Endothelial cell of umbilical vein (primary cell): ENCODE measurements at regions not wholly inside any gene's neighbourhood (a gene's known extent, or its start where the extent isn't known, plus 50 kb on each side); places are given as distances from the start of the nearest gene placed in this dataset.

Experiments used
- BruUV-seq: library from RNA; stranded (reverse); fragments of 400-500 nt; replicated peaks from 2 replicates; lab custom pipeline; 2021; lab: Mats Ljungman, UMichigan
- CTCF ChIA-PET: fragments of 300-600, 350-600 bp; sonication (Branson Sonifier 250); formaldehyde crosslinking; loops from one replicate; lab custom pipeline; 2021; ENCODE audit warnings: antibody characterized with exemption, inconsistent platforms; lab: Charles Lee
- POLR2A ChIA-PET: fragments of 300-600, 350-600 bp; sonication (Branson Sonifier 250); formaldehyde crosslinking; loops from one replicate; lab custom pipeline; 2021; ENCODE audit warnings: antibody characterized with exemption, inconsistent platforms; lab: Charles Lee
- DNase-seq: peaks from one replicate; pipeline ENCODE4 v3.0.0-alpha.2; 2011; ENCODE audit warnings: low read depth, low spot score
- FAIRE-seq: peaks from 2 replicates; lab custom pipeline; 2011; peaks lifted over from hg19 to GRCh38; lab: Jason Lieb, UNC
- H2AFZ ChIP-seq: 2 replicates; pipeline ENCODE4 v1.6.0; 2012; ENCODE audit warnings: low read depth, low read length, control low read depth, inconsistent platforms
- H3K27ac ChIP-seq: 2 replicates; pipeline ENCODE4 v1.5.1; 2011; ENCODE audit warnings: low read depth, mild to moderate bottlenecking, control low read depth, low read length, moderate library complexity; ENCODE audit not compliant: insufficient read depth
- H3K27me3 ChIP-seq, 2 experiments: 2 replicates each; pipeline versions ENCODE4 v1.6.0 to v1.6.1; 2011; ENCODE audit warnings: low read length in 2 of 2, mixed read lengths in 1 of 2; ENCODE audit not compliant: control insufficient read depth in 2 of 2, insufficient read depth in 2 of 2
- H3K36me3 ChIP-seq, 2 experiments: 2 replicates in 1 of 2; 3 replicates in 1 of 2; pipeline ENCODE4 v1.5.1; 2011; ENCODE audit warnings: low read length in 2 of 2, mild to moderate bottlenecking in 1 of 2, moderate library complexity in 1 of 2; ENCODE audit not compliant: control insufficient read depth in 2 of 2, insufficient read depth in 2 of 2; ENCODE audit errors: extremely low read depth in 1 of 2
- H3K4me1 ChIP-seq: 3 replicates; pipeline ENCODE4 v1.5.1; 2011; ENCODE audit warnings: mild to moderate bottlenecking, low read length; ENCODE audit not compliant: control insufficient read depth, insufficient read depth; ENCODE audit errors: extremely low read depth
- H3K4me2 ChIP-seq: 2 replicates; pipeline ENCODE4 v1.6.1; 2011; ENCODE audit warnings: low read length, control low read depth, mixed read lengths; ENCODE audit not compliant: insufficient read depth
- H3K4me3 ChIP-seq, 3 experiments: fragments of 200-600 bp in 1 of 3; sonication (generic), shearing (Covaris generic) in 1 of 3; replicated peaks in 1 of 3; 2 replicates each; pipeline ENCODE4 v1.5.1; 2011 to 2016; ENCODE audit warnings: control low read depth in 3 of 3, low read length in 3 of 3, mild to moderate bottlenecking in 2 of 3, inconsistent platforms in 1 of 3, low read depth in 1 of 3, moderate library complexity in 1 of 3; ENCODE audit not compliant: insufficient read depth in 1 of 3
- H3K79me2 ChIP-seq: 2 replicates; pipeline ENCODE4 v1.6.0; 2012; ENCODE audit warnings: low read length, inconsistent platforms; ENCODE audit not compliant: control insufficient read depth, insufficient read depth
- H3K9ac ChIP-seq: replicated peaks from 2 replicates; pipeline ENCODE3; 2011; ENCODE audit warnings: low read length, control low read depth; ENCODE audit not compliant: insufficient read depth; ENCODE audit errors: extremely low read depth
- H3K9me1 ChIP-seq: replicated peaks from 3 replicates; pipeline ENCODE4 v1.6.0; 2011; ENCODE audit warnings: mild to moderate bottlenecking, low read length; ENCODE audit not compliant: control insufficient read depth, insufficient read depth; ENCODE audit errors: extremely low read depth
- H3K9me3 ChIP-seq: replicated peaks from 2 replicates; pipeline ENCODE4 v1.5.1; 2012; ENCODE audit warnings: low read length, inconsistent platforms; ENCODE audit not compliant: control insufficient read depth, insufficient read depth
- H4K20me1 ChIP-seq: replicated peaks from 2 replicates; pipeline ENCODE3; 2011; ENCODE audit warnings: mild to moderate bottlenecking, low read length; ENCODE audit not compliant: control insufficient read depth, insufficient read depth; ENCODE audit errors: extremely low read depth
- GATA2 ChIP-seq: IDR thresholded peaks from 2 replicates; pipeline ENCODE4 v1.7.0; 2011; ENCODE audit warnings: low read depth, mild to moderate bottlenecking, moderate library complexity, mixed read lengths, low read length; ENCODE audit not compliant: insufficient read length, insufficient read depth
- JUN ChIP-seq: IDR thresholded peaks from 2 replicates; pipeline ENCODE4 v1.6.1; 2011; ENCODE audit warnings: borderline replicate concordance, low read depth; ENCODE audit not compliant: insufficient read length, insufficient read depth
- MYC ChIP-seq: IDR thresholded peaks from one replicate; pipeline ENCODE4 v1.6.1; 2011; ENCODE audit warnings: mild to moderate bottlenecking, low read depth, low read length
- dilution Hi-C: fragments of 300-500 bp; cut with MboI; formaldehyde crosslinking; loops from one replicate; pipeline ENCODE4 v1.15.0; 2019; ENCODE audit warnings: low sequenced_read_pairs; ENCODE audit not compliant: extremely low pct_ligation_motif_present
- intact Hi-C: fragments of 100-400 bp; cut with micrococcal nuclease; formaldehyde crosslinking; loops from one replicate; pipeline ENCODE4 v1.10.0; 2022
- TF ChIP-seq, protein P1 (sequence below): IDR thresholded peaks from 2 replicates; pipeline ENCODE4 v1.6.1; 2011; ENCODE audit not compliant: insufficient read depth, insufficient read length
- TF ChIP-seq, protein P2 (sequence below), 2 donors: IDR thresholded peaks; 1 replicate in 1 of 2; 2 replicates in 1 of 2; pipeline ENCODE4 v1.5.1; 2011; ENCODE audit warnings: low read length in 2 of 2, mild to moderate bottlenecking in 2 of 2, moderate library complexity in 2 of 2, control low read depth in 1 of 2, inconsistent platforms in 1 of 2, low read depth in 1 of 2; ENCODE audit not compliant: insufficient read depth in 1 of 2; ENCODE audit errors: extremely low read depth in 1 of 2

DNA sequence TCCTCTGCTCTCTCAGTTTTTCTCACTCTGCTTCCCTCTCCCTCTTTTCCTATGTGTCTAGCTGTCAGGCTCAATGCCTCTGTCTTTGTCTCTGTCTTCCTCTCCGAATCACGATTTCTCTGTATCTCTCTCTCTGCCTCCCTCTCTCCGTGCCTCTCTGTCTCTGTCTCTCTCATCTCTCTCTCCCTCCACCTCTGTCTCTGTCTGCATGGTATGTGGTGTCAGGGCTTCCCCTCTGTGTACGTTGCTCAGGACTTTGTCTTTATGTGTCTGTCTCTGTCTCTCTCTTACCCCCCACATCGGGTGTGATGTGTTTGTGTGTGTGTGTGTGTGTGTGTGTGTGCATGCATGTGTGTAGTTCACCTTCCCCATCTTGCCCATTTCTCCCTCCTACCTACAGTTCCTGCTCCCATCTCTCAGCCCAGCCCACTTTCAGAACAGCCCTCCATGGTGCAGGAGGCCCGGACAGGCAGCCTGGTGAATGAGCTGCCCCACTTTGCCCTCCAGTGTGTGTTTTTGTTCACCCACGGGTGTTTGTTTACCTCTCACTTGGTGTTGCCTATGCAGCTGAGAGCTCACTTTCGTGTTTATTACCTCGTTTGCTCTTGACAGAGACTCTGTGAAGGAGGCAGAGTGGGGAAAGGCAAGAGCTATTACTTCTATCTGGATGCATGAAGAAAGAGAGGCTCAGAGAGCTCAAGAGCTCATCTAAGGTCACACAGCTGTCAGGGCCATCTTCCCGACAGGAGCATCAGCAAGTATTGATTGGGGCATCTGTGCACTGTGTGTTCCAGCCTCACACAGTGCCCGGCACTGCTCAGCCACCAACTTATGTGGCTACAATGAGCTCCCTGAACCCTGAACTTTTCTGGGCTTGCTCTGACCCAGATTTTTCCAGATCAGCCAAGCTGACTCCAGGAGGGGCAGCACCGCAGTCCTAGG lies 163.5 kb upstream of the ZMIZ1 start:
- no peak for FAIRE-seq
- no peak overlapping the region for H2AFZ ChIP-seq
- H3K9ac ChIP-seq = no peak overlapping the region
- intact Hi-C loops (no loop called here), dilution Hi-C loops (no loop called here)
- no peak overlapping the region for H3K4me3 ChIP-seq
- no peaks in the 10 kb centered on the region for H3K9me1 ChIP-seq
- H4K20me1 ChIP-seq = no peaks in the 10 kb centered on the region
- ChIA-PET POLR2A (no interaction called here), CTCF (interaction anchor here (1.1 kb wide), 1 partner anchor 10 kb away, joined by 4 read pairs; no protein-coding TSS in a partner anchor)
- H3K4me2 ChIP-seq = no peak overlapping the region
- TF ChIP-seq JUN = no peak
- no peaks in the 10 kb centered on the region for H3K4me1 ChIP-seq
- BruUV-seq = no TSS peak
- no peaks in the 10 kb centered on the region for H3K9me3 ChIP-seq
- no peaks in the 10 kb centered on the region for H3K36me3 ChIP-seq
- no peak overlapping the region for H3K27ac ChIP-seq
- no peak for DNase-seq
- H3K27me3 ChIP-seq = no peaks in the 10 kb centered on the region
- no peaks in the 10 kb centered on the region for H3K79me2 ChIP-seq

DNA sequence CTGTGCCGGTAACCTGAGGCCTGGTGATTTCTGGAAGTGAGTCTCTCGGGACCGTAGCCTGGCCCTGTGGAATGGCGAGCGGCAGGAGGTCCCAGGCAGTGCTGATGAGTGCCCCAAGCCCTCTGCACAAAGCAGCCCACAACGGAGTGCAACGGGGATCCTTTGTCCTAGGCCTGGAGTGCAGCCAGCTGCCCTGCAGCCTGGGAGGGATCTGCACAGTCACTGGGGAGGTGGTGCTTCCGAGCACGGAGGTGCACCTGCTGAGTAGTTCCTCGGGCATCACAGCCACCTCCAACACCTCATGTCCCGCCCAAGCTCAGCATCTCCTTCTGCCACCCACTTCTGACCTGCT lies 162.8 kb upstream of the ZMIZ1 start:
- no peak overlapping the region for H3K4me3 ChIP-seq
- dilution Hi-C loops = no loop called here
- intact Hi-C loops = no loop called here
- H3K4me2 ChIP-seq = no peak overlapping the region
- no peak overlapping the region for H3K9ac ChIP-seq
- BruUV-seq = no TSS peak
- no peak overlapping the region for H3K27ac ChIP-seq
- no peaks in the 10 kb centered on the region for H4K20me1 ChIP-seq
- H3K9me1 ChIP-seq = no peaks in the 10 kb centered on the region
- H3K9me3 ChIP-seq = no peaks in the 10 kb centered on the region
- no peaks in the 10 kb centered on the region for H3K4me1 ChIP-seq
- no peak for DNase-seq
- no peak for FAIRE-seq
- H3K27me3 ChIP-seq = no peaks in the 10 kb centered on the region
- no peak overlapping the region for H2AFZ ChIP-seq
- CTCF ChIA-PET = interaction anchor here (1.1 kb wide), 1 partner anchor 11 kb away, joined by 4 read pairs; no protein-coding TSS in a partner anchor
- no peaks in the 10 kb centered on the region for H3K36me3 ChIP-seq
- POLR2A ChIA-PET = no interaction called here
- no peaks in the 10 kb centered on the region for H3K79me2 ChIP-seq
- TF ChIP-seq, protein P1, sequence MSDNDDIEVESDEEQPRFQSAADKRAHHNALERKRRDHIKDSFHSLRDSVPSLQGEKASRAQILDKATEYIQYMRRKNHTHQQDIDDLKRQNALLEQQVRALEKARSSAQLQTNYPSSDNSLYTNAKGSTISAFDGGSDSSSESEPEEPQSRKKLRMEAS = no peak
- TF ChIP-seq MYC (no peak), GATA2 (no peak)
- TF ChIP-seq, protein P2, sequence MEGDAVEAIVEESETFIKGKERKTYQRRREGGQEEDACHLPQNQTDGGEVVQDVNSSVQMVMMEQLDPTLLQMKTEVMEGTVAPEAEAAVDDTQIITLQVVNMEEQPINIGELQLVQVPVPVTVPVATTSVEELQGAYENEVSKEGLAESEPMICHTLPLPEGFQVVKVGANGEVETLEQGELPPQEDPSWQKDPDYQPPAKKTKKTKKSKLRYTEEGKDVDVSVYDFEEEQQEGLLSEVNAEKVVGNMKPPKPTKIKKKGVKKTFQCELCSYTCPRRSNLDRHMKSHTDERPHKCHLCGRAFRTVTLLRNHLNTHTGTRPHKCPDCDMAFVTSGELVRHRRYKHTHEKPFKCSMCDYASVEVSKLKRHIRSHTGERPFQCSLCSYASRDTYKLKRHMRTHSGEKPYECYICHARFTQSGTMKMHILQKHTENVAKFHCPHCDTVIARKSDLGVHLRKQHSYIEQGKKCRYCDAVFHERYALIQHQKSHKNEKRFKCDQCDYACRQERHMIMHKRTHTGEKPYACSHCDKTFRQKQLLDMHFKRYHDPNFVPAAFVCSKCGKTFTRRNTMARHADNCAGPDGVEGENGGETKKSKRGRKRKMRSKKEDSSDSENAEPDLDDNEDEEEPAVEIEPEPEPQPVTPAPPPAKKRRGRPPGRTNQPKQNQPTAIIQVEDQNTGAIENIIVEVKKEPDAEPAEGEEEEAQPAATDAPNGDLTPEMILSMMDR (IDR thresholded peaks at IDR 0.05; ENCODE audit: extremely low read depth in 1 of 2, insufficient read depth in 1 of 2, low read depth in 1 of 2, low read length in 2 of 2) = no peak
